SK-N-SH (cell line): ENCODE measurements at regions not wholly inside any gene's neighbourhood (a gene's known extent, or its start where the extent isn't known, plus 50 kb on each side); places are given as distances from the start of the nearest gene placed in this dataset.
"Not testable (repeated sequence)": the region's sequence is repeated elsewhere in the genome, so short reads cannot be mapped to it uniquely, and the experiment has no call there.

Experiments used
- CTCF ChIA-PET: fragments of 300-600, 350-600 bp; formaldehyde crosslinking; extraction: SDS; loops from one replicate; lab custom pipeline; 2021; lab: Yijun Ruan, JAX
- POLR2A ChIA-PET: fragments of 350-600 bp; sonication (Branson Sonifier 250); formaldehyde crosslinking; extraction: SDS; loops from one replicate; lab custom pipeline; 2020; ENCODE audit warnings: antibody characterized with exemption, inconsistent platforms; lab: Yijun Ruan, JAX
- DNase-seq: peaks from one replicate; pipeline ENCODE4 v3.0.0; 2012
- H2AFZ ChIP-seq: fragments of 200-600 bp; sonication (generic); 2 replicates; pipeline ENCODE4 v1.8.1; 2016; ENCODE audit warnings: antibody characterized with exemption, mild to moderate bottlenecking, low read depth
- H3F3A ChIP-seq: fragments of 200-600 bp; sonication (generic); replicated peaks from 2 replicates; pipeline ENCODE3; 2016; ENCODE audit warnings: antibody characterized with exemption, mild to moderate bottlenecking; ENCODE audit not compliant: insufficient read depth
- H3K27ac ChIP-seq, 2 experiments: fragments of 200-500 bp in 1 of 2; fragments of 200-600 bp in 1 of 2; sonication (Bioruptor generic) in 1 of 2; sonication (generic), shearing (Covaris generic) in 1 of 2; 2 replicates each; pipeline versions ENCODE4 v1.5.1 to v1.6.1; 2014 to 2016; ENCODE audit warnings: low read depth in 2 of 2, inconsistent platforms in 1 of 2, low read length in 1 of 2, mild to moderate bottlenecking in 1 of 2, mixed read lengths in 1 of 2
- H3K27me3 ChIP-seq: fragments of 200-600 bp; sonication (generic), shearing (Covaris generic); 2 replicates; pipeline ENCODE4 v1.6.1; 2016; ENCODE audit warnings: mixed run types; ENCODE audit not compliant: insufficient read depth
- H3K36me3 ChIP-seq, 2 experiments: fragments of 200-500 bp in 1 of 2; fragments of 200-600 bp in 1 of 2; sonication (Bioruptor generic) in 1 of 2; sonication (generic) in 1 of 2; replicated peaks in 1 of 2; 2 replicates each; pipeline versions ENCODE3 to v1.5.1; 2014 to 2016; ENCODE audit warnings: low read length in 1 of 2, mild to moderate bottlenecking in 1 of 2; ENCODE audit not compliant: insufficient read depth in 2 of 2, control insufficient read depth in 1 of 2
- H3K4me1 ChIP-seq, 2 experiments: fragments of 200-500 bp in 1 of 2; fragments of 200-600 bp in 1 of 2; sonication (Bioruptor generic) in 1 of 2; sonication (generic), shearing (Covaris generic) in 1 of 2; 2 replicates each; pipeline versions ENCODE4 v1.5.1 to v1.6.1; 2014 to 2016; ENCODE audit warnings: low read depth in 1 of 2, low read length in 1 of 2, mixed run types in 1 of 2; ENCODE audit not compliant: insufficient read depth in 2 of 2, control insufficient read depth in 1 of 2
- H3K4me2 ChIP-seq: fragments of 200-600 bp; sonication (generic), shearing (Covaris generic); 2 replicates; pipeline ENCODE4 v1.6.1; 2017; ENCODE audit warnings: mixed run types
- H3K4me3 ChIP-seq, 2 experiments: fragments of 200-500 bp in 1 of 2; fragments of 200-600 bp in 1 of 2; sonication (Bioruptor generic) in 1 of 2; sonication (generic), shearing (Covaris generic) in 1 of 2; 2 replicates each; pipeline versions ENCODE4 v1.5.1 to v1.8.1; 2014 to 2016; ENCODE audit warnings: low read depth in 2 of 2, inconsistent platforms in 1 of 2, low read length in 1 of 2, mild to moderate bottlenecking in 1 of 2, mixed read lengths in 1 of 2, moderate library complexity in 1 of 2
- H3K79me2 ChIP-seq: fragments of 200-600 bp; sonication (generic); 2 replicates; pipeline ENCODE4 v1.8.1; 2017; ENCODE audit warnings: mild to moderate bottlenecking; ENCODE audit not compliant: insufficient read depth
- H3K9ac ChIP-seq: fragments of 200-600 bp; sonication (generic); 2 replicates; pipeline ENCODE4 v1.6.1; 2017; ENCODE audit warnings: mixed run types
- H3K9me2 ChIP-seq: fragments of 200-600 bp; sonication (generic); 2 replicates; pipeline ENCODE4 v1.6.1; 2017; ENCODE audit warnings: mixed run types
- H3K9me3 ChIP-seq: fragments of 200-600 bp; sonication (generic); 2 replicates; pipeline ENCODE4 v1.6.1; 2017; ENCODE audit warnings: mixed run types, mild to moderate bottlenecking, moderate library complexity
- H4K20me1 ChIP-seq: fragments of 200-600 bp; sonication (generic); 2 replicates; pipeline ENCODE4 v1.6.1; 2017; ENCODE audit warnings: mild to moderate bottlenecking, mixed run types; ENCODE audit not compliant: insufficient read depth
- EP300 ChIP-seq, 2 experiments: IDR thresholded peaks; 2 replicates each; pipeline versions ENCODE4 v1.4.0 to v1.6.1; 2012; ENCODE audit warnings: borderline replicate concordance in 1 of 2, low read depth in 1 of 2, low read length in 1 of 2
- EZH2phosphoT487 ChIP-seq: fragments of 200-600 bp; sonication (generic); IDR thresholded peaks from 2 replicates; pipeline ENCODE4 v1.6.1; 2017; ENCODE audit warnings: low read depth, mixed run types, mild to moderate bottlenecking, antibody characterized with exemption, moderate library complexity, borderline replicate concordance
- FOSL2 ChIP-seq: IDR thresholded peaks from 2 replicates; pipeline ENCODE4 v1.4.0; 2012; ENCODE audit warnings: low read depth, mild to moderate bottlenecking, moderate library complexity, borderline replicate concordance
- FOXM1 ChIP-seq: IDR thresholded peaks from 2 replicates; pipeline ENCODE4 v1.4.0; 2012; ENCODE audit warnings: low read depth, mild to moderate bottlenecking
- JUND ChIP-seq: IDR thresholded peaks from 2 replicates; pipeline ENCODE4 v1.4.0; 2012
- MEF2A ChIP-seq: IDR thresholded peaks from 2 replicates; pipeline ENCODE4 v1.4.0; 2012; ENCODE audit warnings: low read depth, borderline replicate concordance
- MXI1 ChIP-seq: IDR thresholded peaks from 2 replicates; pipeline ENCODE4 v1.6.1; 2012; ENCODE audit warnings: mild to moderate bottlenecking, low read depth, low read length, improper control_type of control experiment
- NFIC ChIP-seq: IDR thresholded peaks from 2 replicates; pipeline ENCODE4 v1.4.0; 2012; ENCODE audit warnings: borderline replicate concordance
- NRF1 ChIP-seq: IDR thresholded peaks from 2 replicates; pipeline ENCODE4 v1.6.1; 2012; ENCODE audit warnings: low read depth, mild to moderate bottlenecking, low read length
- RAD21 ChIP-seq: IDR thresholded peaks from 2 replicates; pipeline ENCODE4 v1.6.1; 2012; ENCODE audit warnings: mild to moderate bottlenecking, low read length
- RXRA ChIP-seq: IDR thresholded peaks from 2 replicates; pipeline ENCODE4 v1.4.0; 2012; ENCODE audit warnings: low read depth, mild to moderate bottlenecking, borderline replicate concordance
- SIN3A ChIP-seq: IDR thresholded peaks from 2 replicates; pipeline ENCODE4 v1.6.1; 2012; ENCODE audit warnings: low read depth, mild to moderate bottlenecking, low read length, moderate library complexity, borderline replicate concordance
- TCF12 ChIP-seq: IDR thresholded peaks from 2 replicates; pipeline ENCODE4 v1.4.0; 2012
- ZBTB33 ChIP-seq: IDR thresholded peaks from 2 replicates; pipeline ENCODE4 v1.4.0; 2012; ENCODE audit warnings: low read depth, borderline replicate concordance
- WGBS: methylation state at CpG from one replicate; pipeline ENCODE4 v1.1.6; 2017; ENCODE audit warnings: low lambda C conversion rate; 5-methylcytosine and 5-hydroxymethylcytosine counted together
- TF ChIP-seq, protein P1 (sequence below): fragments of 200-600 bp; sonication (generic); IDR thresholded peaks from 2 replicates; pipeline ENCODE4 v1.6.1; 2017; ENCODE audit warnings: antibody characterized with exemption, mild to moderate bottlenecking, moderate library complexity
- TF ChIP-seq, protein P2 (sequence below): IDR thresholded peaks from 2 replicates; pipeline ENCODE4 v1.4.0; 2012; ENCODE audit warnings: low read depth, borderline replicate concordance

GRCh38 chr7:67493366-67493765, 496.7 kb downstream of the TYW1 start:
- no peaks in the 10 kb centered on the region for H3K79me2 ChIP-seq
- no peak for DNase-seq
- H3F3A ChIP-seq: no peaks in the 10 kb centered on the region
- 41% methylated on average over 8 of the region's 8 CpGs for WGBS
- H3K27ac ChIP-seq: no peak overlapping the region
- no peak overlapping the region for H3K4me2 ChIP-seq
- H3K27me3 ChIP-seq: no peaks in the 10 kb centered on the region
- POLR2A ChIA-PET: no interaction called here
- H3K4me3 ChIP-seq: no peak overlapping the region
- H2AFZ ChIP-seq: no peak overlapping the region
- no peaks in the 10 kb centered on the region for H3K36me3 ChIP-seq
- H3K9ac ChIP-seq: no peak overlapping the region
- no peaks in the 10 kb centered on the region for H3K9me2 ChIP-seq
- peaks cover 4% of the 10 kb centered on the region; the same call in 1 of the 2 replicates for H3K9me3 ChIP-seq
- TF ChIP-seq RAD21 (no peak), SIN3A (no peak), NFIC (no peak), EP300 (IDR thresholded peaks at IDR 0.05; ENCODE audit: borderline replicate concordance in 1 of 2, low read depth in 1 of 2, low read length in 1 of 2) (no peak)
- TF ChIP-seq, protein P1, sequence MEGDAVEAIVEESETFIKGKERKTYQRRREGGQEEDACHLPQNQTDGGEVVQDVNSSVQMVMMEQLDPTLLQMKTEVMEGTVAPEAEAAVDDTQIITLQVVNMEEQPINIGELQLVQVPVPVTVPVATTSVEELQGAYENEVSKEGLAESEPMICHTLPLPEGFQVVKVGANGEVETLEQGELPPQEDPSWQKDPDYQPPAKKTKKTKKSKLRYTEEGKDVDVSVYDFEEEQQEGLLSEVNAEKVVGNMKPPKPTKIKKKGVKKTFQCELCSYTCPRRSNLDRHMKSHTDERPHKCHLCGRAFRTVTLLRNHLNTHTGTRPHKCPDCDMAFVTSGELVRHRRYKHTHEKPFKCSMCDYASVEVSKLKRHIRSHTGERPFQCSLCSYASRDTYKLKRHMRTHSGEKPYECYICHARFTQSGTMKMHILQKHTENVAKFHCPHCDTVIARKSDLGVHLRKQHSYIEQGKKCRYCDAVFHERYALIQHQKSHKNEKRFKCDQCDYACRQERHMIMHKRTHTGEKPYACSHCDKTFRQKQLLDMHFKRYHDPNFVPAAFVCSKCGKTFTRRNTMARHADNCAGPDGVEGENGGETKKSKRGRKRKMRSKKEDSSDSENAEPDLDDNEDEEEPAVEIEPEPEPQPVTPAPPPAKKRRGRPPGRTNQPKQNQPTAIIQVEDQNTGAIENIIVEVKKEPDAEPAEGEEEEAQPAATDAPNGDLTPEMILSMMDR: no peak
- no peaks in the 10 kb centered on the region for H4K20me1 ChIP-seq
- CTCF ChIA-PET: no interaction called here
- H3K4me1 ChIP-seq: no peaks in the 10 kb centered on the region

DNA sequence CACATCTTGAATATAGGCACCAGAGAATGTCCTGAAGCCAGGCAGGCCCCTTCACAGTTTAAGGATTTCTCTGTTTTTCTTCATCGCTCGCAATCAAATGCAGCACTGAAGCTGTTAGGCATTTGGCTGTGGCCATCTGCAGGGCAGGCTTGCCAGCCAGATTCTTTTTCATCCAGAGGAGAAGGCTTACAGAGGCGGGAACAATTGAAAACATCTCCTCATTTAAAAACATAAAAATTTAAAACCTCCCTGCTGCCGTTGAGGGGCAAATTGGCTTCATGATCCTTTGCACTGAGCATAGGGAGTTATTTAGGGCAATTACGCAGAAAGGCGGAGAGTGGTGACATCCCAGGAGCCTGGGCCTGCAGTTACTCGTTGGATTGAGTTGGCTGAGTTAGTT, 500.0 kb downstream of the TYW1 start:
- Histone ChIP-seq H3K9ac (no peak overlapping the region), H3K36me3 (no peaks in the 10 kb centered on the region), H3K9me3 (peaks cover 4% of the 10 kb centered on the region; the same call in 1 of the 2 replicates), H3K4me1 (no peaks in the 10 kb centered on the region), H3K27me3 (no peaks in the 10 kb centered on the region), H3K9me2 (no peaks in the 10 kb centered on the region), H3K4me3 (no peak overlapping the region), H3K4me2 (no peak overlapping the region), H3K27ac (no peak overlapping the region), H4K20me1 (no peaks in the 10 kb centered on the region), H2AFZ (no peak overlapping the region), H3K79me2 (no peaks in the 10 kb centered on the region), H3F3A (no peaks in the 10 kb centered on the region)
- POLR2A ChIA-PET: no interaction called here
- no peak for DNase-seq
- no peak for TF ChIP-seq MXI1
- TF ChIP-seq FOSL2: no peak
- no peak for TF ChIP-seq NRF1
- no peak for TF ChIP-seq SIN3A
- TF ChIP-seq ZBTB33: no peak
- no peak for TF ChIP-seq FOXM1
- no peak for TF ChIP-seq RXRA
- TF ChIP-seq TCF12: no peak
- no peak for TF ChIP-seq JUND
- TF ChIP-seq, protein P1: no peak
- TF ChIP-seq MEF2A: no peak
- TF ChIP-seq RAD21: no peak
- TF ChIP-seq, protein P2, sequence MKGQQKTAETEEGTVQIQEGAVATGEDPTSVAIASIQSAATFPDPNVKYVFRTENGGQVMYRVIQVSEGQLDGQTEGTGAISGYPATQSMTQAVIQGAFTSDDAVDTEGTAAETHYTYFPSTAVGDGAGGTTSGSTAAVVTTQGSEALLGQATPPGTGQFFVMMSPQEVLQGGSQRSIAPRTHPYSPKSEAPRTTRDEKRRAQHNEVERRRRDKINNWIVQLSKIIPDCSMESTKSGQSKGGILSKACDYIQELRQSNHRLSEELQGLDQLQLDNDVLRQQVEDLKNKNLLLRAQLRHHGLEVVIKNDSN: no peak
- no peak for TF ChIP-seq EZH2phosphoT487
- WGBS: 47% methylated on average over 7 of the region's 7 CpGs
- CTCF ChIA-PET: interaction anchor here (0.7 to 1.7 kb wide), 7 partner anchors 9 to 220 kb away, joined by 3 to 9 read pairs (median 3); no protein-coding TSS in a partner anchor

DNA sequence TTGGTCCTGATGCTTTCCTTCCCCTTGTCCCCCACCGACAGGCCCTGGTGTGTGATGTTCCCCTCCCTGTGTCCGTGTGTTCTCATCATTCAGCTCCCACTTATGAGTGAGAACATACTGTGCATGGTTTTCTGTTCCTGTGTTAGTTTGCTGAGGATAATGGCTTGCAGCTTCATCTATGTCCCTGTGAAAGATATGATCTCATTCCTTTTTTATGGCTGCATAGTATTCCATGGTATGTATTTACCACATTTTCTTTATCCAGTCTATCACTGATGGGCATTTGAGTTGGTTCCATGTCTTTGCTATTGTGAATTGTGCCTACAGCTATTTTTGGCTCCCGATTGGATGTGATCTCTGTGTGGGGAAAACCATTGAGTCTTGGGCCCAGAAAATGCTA, 501.3 kb downstream of the TYW1 start:
- H3K27ac ChIP-seq, POLR2A ChIA-PET, H4K20me1 ChIP-seq, H3K9me2 ChIP-seq, H3K4me1 ChIP-seq, H3F3A ChIP-seq, H3K9me3 ChIP-seq, H3K4me3 ChIP-seq, H3K9ac ChIP-seq, DNase-seq, H3K27me3 ChIP-seq, H3K36me3 ChIP-seq, H2AFZ ChIP-seq, H3K79me2 ChIP-seq, H3K4me2 ChIP-seq: not testable (repeated sequence)
- WGBS: 17% methylated on average over 3 of the region's 3 CpGs
- CTCF ChIA-PET: interaction anchor here (0.9 to 1.7 kb wide), 3 partner anchors 11 to 127 kb away, joined by 3 read pairs; no protein-coding TSS in a partner anchor
